Neuronal stem cell (in vitro differentiated cells): ENCODE measurements at regions not wholly inside any gene's neighbourhood (a gene's known extent, or its start where the extent isn't known, plus 50 kb on each side); places are given as distances from the start of the nearest gene placed in this dataset.
A peak's percentile ranks its signal among the peaks of the same experiment; 100 is the strongest.
"Not testable (repeated sequence)": the region's sequence is repeated elsewhere in the genome, so short reads cannot be mapped to it uniquely, and the experiment has no call there.

ENCODE experiments used
- DNase-seq: peaks from one replicate; pipeline ENCODE4 v3.0.0-alpha.2; 2013; ENCODE audit warnings: low spot score
- H2AFZ ChIP-seq: one replicate; pipeline ENCODE4 v1.6.1; 2013; ENCODE audit warnings: mild to moderate bottlenecking, low read length, inconsistent platforms
- H2AK5ac ChIP-seq: 2 replicates; pipeline ENCODE4 v1.6.1; 2013; ENCODE audit warnings: low read depth, mild to moderate bottlenecking, inconsistent platforms, low read length, moderate library complexity, mixed read lengths
- H2BK120ac ChIP-seq: 2 replicates; pipeline ENCODE4 v1.6.1; 2013; ENCODE audit warnings: low read depth, mild to moderate bottlenecking, inconsistent platforms, low read length, moderate library complexity, mixed read lengths
- H2BK12ac ChIP-seq: one replicate; pipeline ENCODE4 v1.6.1; 2013; ENCODE audit warnings: low read length, inconsistent platforms
- H2BK15ac ChIP-seq: 2 replicates; pipeline ENCODE4 v1.6.1; 2013; ENCODE audit warnings: mild to moderate bottlenecking, low read length, inconsistent platforms, mixed read lengths
- H2BK5ac ChIP-seq: one replicate; pipeline ENCODE4 v1.6.1; 2013; ENCODE audit warnings: inconsistent platforms, mild to moderate bottlenecking, low read length, moderate library complexity
- H3K14ac ChIP-seq: one replicate; pipeline ENCODE4 v1.6.1; 2013; ENCODE audit warnings: low read length, inconsistent platforms
- H3K18ac ChIP-seq: 2 replicates; pipeline ENCODE4 v1.6.1; 2013; ENCODE audit warnings: low read length, inconsistent platforms
- H3K23ac ChIP-seq: 2 replicates; pipeline ENCODE4 v1.6.1; 2013; ENCODE audit warnings: low read depth, mild to moderate bottlenecking, mixed read lengths, low read length, inconsistent platforms; ENCODE audit not compliant: poor library complexity
- H3K27ac ChIP-seq: replicated peaks from 3 replicates; pipeline ENCODE4 v1.5.1; 2013; ENCODE audit warnings: low read length, inconsistent platforms
- H3K27me3 ChIP-seq, 3 experiments: 2 replicates each; pipeline ENCODE4 v1.6.1; 2013; ENCODE audit warnings: low read length in 3 of 3, mild to moderate bottlenecking in 2 of 3, inconsistent platforms in 1 of 3, low read depth in 1 of 3, mixed read lengths in 1 of 3, moderate library complexity in 1 of 3; ENCODE audit not compliant: control insufficient read depth in 3 of 3, insufficient read depth in 3 of 3
- H3K36me3 ChIP-seq, 2 donors: replicated peaks in 1 of 2; 2 replicates each; pipeline ENCODE4 v1.6.1; 2013; ENCODE audit warnings: low read length in 2 of 2; ENCODE audit not compliant: control insufficient read depth in 2 of 2, insufficient read depth in 2 of 2
- H3K4ac ChIP-seq: 2 replicates; pipeline ENCODE4 v1.6.1; 2013; ENCODE audit warnings: inconsistent platforms, mild to moderate bottlenecking, low read length, moderate library complexity
- H3K4me1 ChIP-seq, 2 donors: 1 replicate in 1 of 2; 2 replicates in 1 of 2; pipeline ENCODE4 v1.6.1; 2013; ENCODE audit warnings: low read length in 2 of 2, low read depth in 1 of 2; ENCODE audit not compliant: control insufficient read depth in 2 of 2, insufficient read depth in 1 of 2
- H3K4me2 ChIP-seq: one replicate; pipeline ENCODE4 v1.6.1; 2013; ENCODE audit warnings: mild to moderate bottlenecking, low read length, inconsistent platforms; ENCODE audit not compliant: insufficient read depth, poor library complexity, severe bottlenecking
- H3K4me3 ChIP-seq, 2 donors: 2 replicates each; pipeline ENCODE4 v1.5.1; 2013; ENCODE audit warnings: low read length in 2 of 2, mild to moderate bottlenecking in 2 of 2, inconsistent platforms in 1 of 2, moderate library complexity in 1 of 2
- H3K79me1 ChIP-seq: one replicate; pipeline ENCODE4 v1.6.1; 2013; ENCODE audit warnings: low read depth, mild to moderate bottlenecking, inconsistent platforms, low read length, moderate library complexity
- H3K9ac ChIP-seq: one replicate; pipeline ENCODE4 v1.6.1; 2013; ENCODE audit warnings: mild to moderate bottlenecking, low read depth, low read length, inconsistent platforms; ENCODE audit not compliant: poor library complexity
- H3K9me3 ChIP-seq, 2 donors: replicated peaks in 1 of 2; 2 replicates each; pipeline versions ENCODE3 to v1.6.1; 2013; ENCODE audit warnings: low read length in 2 of 2, mild to moderate bottlenecking in 2 of 2, inconsistent platforms in 1 of 2, low read depth in 1 of 2, mixed read lengths in 1 of 2, moderate library complexity in 1 of 2; ENCODE audit not compliant: control insufficient read depth in 2 of 2, insufficient read depth in 1 of 2
- H4K8ac ChIP-seq: one replicate; pipeline ENCODE4 v1.6.1; 2013; ENCODE audit warnings: low read depth, mild to moderate bottlenecking, inconsistent platforms, low read length, moderate library complexity
- H4K91ac ChIP-seq: one replicate; pipeline ENCODE4 v1.6.1; 2013; ENCODE audit warnings: low read length, low read depth, mild to moderate bottlenecking, inconsistent platforms; ENCODE audit not compliant: poor library complexity
- WGBS, 2 donors: extraction: QIAGEN DNeasy Blood & Tissue Kit; methylation state at CpG; one replicate each; pipeline ENCODE4 v1.1.7; 2013; ENCODE audit warnings: missing lambda C conversion rate in 2 of 2, mixed read lengths in 1 of 2; ENCODE audit not compliant: insufficient read length in 2 of 2, insufficient replicate concordance in 1 of 2; ENCODE audit errors: extremely low coverage in 2 of 2; 5-methylcytosine and 5-hydroxymethylcytosine counted together

GRCh38 chr16:29144669-29145062 lies 159.8 kb downstream of the LAT start:
- H2BK5ac ChIP-seq, H3K27me3 ChIP-seq, H2BK12ac ChIP-seq, H3K18ac ChIP-seq, H2BK120ac ChIP-seq, H3K79me1 ChIP-seq, H2AK5ac ChIP-seq, H3K27ac ChIP-seq, H4K91ac ChIP-seq, H3K14ac ChIP-seq, H2AFZ ChIP-seq, H2BK15ac ChIP-seq, DNase-seq, H3K36me3 ChIP-seq, H3K4me1 ChIP-seq, H3K4me3 ChIP-seq, H3K9ac ChIP-seq, H3K9me3 ChIP-seq, H3K4me2 ChIP-seq, H3K23ac ChIP-seq, H3K4ac ChIP-seq, H4K8ac ChIP-seq: not testable (repeated sequence)
- no CpG with 5 or more reads among the region's 15 CpGs for WGBS, 2 donors

GRCh38 chr16:29143739-29144668 lies 159.2 kb downstream of the LAT start:
- not testable (repeated sequence) for H2BK5ac ChIP-seq, H3K4me1 ChIP-seq, H2AFZ ChIP-seq, DNase-seq, H3K79me1 ChIP-seq, H3K9ac ChIP-seq, H3K9me3 ChIP-seq, H2BK12ac ChIP-seq, H4K8ac ChIP-seq, H2BK120ac ChIP-seq, H4K91ac ChIP-seq, H3K27ac ChIP-seq, H3K23ac ChIP-seq, H2BK15ac ChIP-seq, H3K27me3 ChIP-seq, H3K36me3 ChIP-seq, H3K4ac ChIP-seq, H3K4me2 ChIP-seq, H3K4me3 ChIP-seq, H3K14ac ChIP-seq
- Histone ChIP-seq H2AK5ac (peak overlapping the region; percentile 70), H3K18ac (peak overlapping the region; percentile 80)
- no CpG with 5 or more reads among the region's 23 CpGs for WGBS, 2 donors

GRCh38 chr16:29142506-29142905 lies 157.7 kb downstream of the LAT start:
- not testable (repeated sequence) for H3K9ac ChIP-seq, H3K27me3 ChIP-seq, H3K36me3 ChIP-seq, H3K27ac ChIP-seq, H3K4me3 ChIP-seq, H4K8ac ChIP-seq, H2AFZ ChIP-seq, H2BK12ac ChIP-seq, H2BK120ac ChIP-seq, H3K79me1 ChIP-seq, H2BK15ac ChIP-seq, DNase-seq, H3K14ac ChIP-seq, H3K18ac ChIP-seq, H3K23ac ChIP-seq, H3K4me2 ChIP-seq, H4K91ac ChIP-seq, H3K4me1 ChIP-seq, H3K4ac ChIP-seq, H2AK5ac ChIP-seq, H3K9me3 ChIP-seq, H2BK5ac ChIP-seq
- no CpG with 5 or more reads among the region's 14 CpGs for WGBS, 2 donors

GRCh38 chr16:29141586-29142324 lies 156.9 kb downstream of the LAT start:
- Histone ChIP-seq H3K23ac (no peak overlapping the region), H2BK12ac (peak overlapping the region; percentile 58), H4K8ac (no peak overlapping the region), H2AFZ (no peak overlapping the region), H3K4me1 (peaks cover 7 to 9% of the 10 kb centered on the region in 2 donors), H3K4me3 (no peak overlapping the region), H4K91ac (no peak overlapping the region), H3K4ac (no peak overlapping the region), H3K79me1 (no peaks in the 10 kb centered on the region), H3K36me3 (no peaks in the 10 kb centered on the region), H3K14ac (no peak overlapping the region), H2BK15ac (no peak overlapping the region), H2BK5ac (no peak overlapping the region), H3K27me3 (no peaks in the 10 kb centered on the region), H2BK120ac (no peak overlapping the region), H3K4me2 (no peak overlapping the region), H2AK5ac (no peak overlapping the region), H3K9ac (no peak overlapping the region), H3K18ac (peak overlapping the region; percentile 17), H3K9me3 (no peaks in the 10 kb centered on the region), H3K27ac (no peak overlapping the region)
- no CpG with 5 or more reads among the region's 35 CpGs for WGBS, 2 donors
- DNase-seq: no peak
